HEK293T (cell line): ENCODE measurements at regions not wholly inside any gene's neighbourhood (a gene's known extent, or its start where the extent isn't known, plus 50 kb on each side); places are given as distances from the start of the nearest gene placed in this dataset.

Experiments
- CTCF ChIA-PET: fragments of 350-600 bp; formaldehyde crosslinking; extraction: SDS; loops from one replicate; lab custom pipeline; 2021; ENCODE audit warnings: antibody characterized with exemption, inconsistent platforms; lab: Yijun Ruan, JAX
- POLR2A ChIA-PET: fragments of 350-600 bp; formaldehyde crosslinking; extraction: SDS; loops from one replicate; lab custom pipeline; 2020; ENCODE audit warnings: antibody characterized with exemption, inconsistent platforms; lab: Yijun Ruan, JAX
- DNase-seq: peaks from one replicate; pipeline ENCODE4 v3.0.0; 2012; ENCODE audit warnings: mixed read lengths; ENCODE audit errors: extremely low spot score
- ARNT ChIP-seq: fragments of 450-650 bp; IDR thresholded peaks from 2 replicates; pipeline ENCODE4 v1.6.1; 2017; ENCODE audit warnings: mild to moderate bottlenecking
- BHLHE40 ChIP-seq: fragments of 450-650 bp; IDR thresholded peaks from 2 replicates; pipeline ENCODE4 v1.6.1; 2016; ENCODE audit warnings: mild to moderate bottlenecking, moderate library complexity, borderline replicate concordance
- CTBP1 ChIP-seq: fragments of 450-650 bp; IDR thresholded peaks from 2 replicates; pipeline ENCODE4 v1.6.1; 2016; ENCODE audit warnings: borderline replicate concordance
- ELF4 ChIP-seq: fragments of 450-650 bp; IDR thresholded peaks from 2 replicates; pipeline ENCODE4 v1.6.1; 2017; ENCODE audit warnings: antibody characterized with exemption
- FOXA1 ChIP-seq: fragments of 450-650 bp; IDR thresholded peaks from 2 replicates; pipeline ENCODE4 v1.6.1; 2016; ENCODE audit warnings: mild to moderate bottlenecking
- FOXK2 ChIP-seq: fragments of 450-650 bp; IDR thresholded peaks from 2 replicates; pipeline ENCODE4 v1.6.1; 2016; ENCODE audit warnings: mild to moderate bottlenecking
- FOXM1 ChIP-seq: fragments of 450-650 bp; IDR thresholded peaks from 2 replicates; pipeline ENCODE4 v1.6.1; 2017; ENCODE audit warnings: mild to moderate bottlenecking, borderline replicate concordance
- HDGF ChIP-seq: fragments of 450-650 bp; IDR thresholded peaks from 2 replicates; pipeline ENCODE4 v1.6.1; 2017; ENCODE audit warnings: antibody characterized with exemption, borderline replicate concordance
- L3MBTL2 ChIP-seq: fragments of 450-650 bp; conservative IDR thresholded peaks from 2 replicates; pipeline ENCODE4 v1.6.1; 2016; ENCODE audit warnings: mild to moderate bottlenecking
- LEF1 ChIP-seq: fragments of 450-650 bp; IDR thresholded peaks from 2 replicates; pipeline ENCODE4 v1.6.1; 2017; ENCODE audit warnings: mild to moderate bottlenecking, borderline replicate concordance
- NFRKB ChIP-seq: fragments of 450-650 bp; IDR thresholded peaks from 2 replicates; pipeline ENCODE4 v1.6.1; 2016; ENCODE audit warnings: mild to moderate bottlenecking, moderate library complexity
- SP1 ChIP-seq: fragments of 450-650 bp; IDR thresholded peaks from 2 replicates; pipeline ENCODE4 v1.6.1; 2017
- SUZ12 ChIP-seq: fragments of 450-650 bp; IDR thresholded peaks from 2 replicates; pipeline ENCODE4 v1.6.1; 2016; ENCODE audit warnings: mild to moderate bottlenecking
- TARDBP ChIP-seq: fragments of 450-650 bp; IDR thresholded peaks from 2 replicates; pipeline ENCODE4 v1.6.1; 2016
- ZNF384 ChIP-seq: fragments of 450-650 bp; IDR thresholded peaks from 2 replicates; pipeline ENCODE4 v1.6.1; 2016
- TF ChIP-seq, protein P1 (sequence below): fragments of 450-650 bp; IDR thresholded peaks from 2 replicates; pipeline ENCODE4 v1.6.1; 2016

DNA sequence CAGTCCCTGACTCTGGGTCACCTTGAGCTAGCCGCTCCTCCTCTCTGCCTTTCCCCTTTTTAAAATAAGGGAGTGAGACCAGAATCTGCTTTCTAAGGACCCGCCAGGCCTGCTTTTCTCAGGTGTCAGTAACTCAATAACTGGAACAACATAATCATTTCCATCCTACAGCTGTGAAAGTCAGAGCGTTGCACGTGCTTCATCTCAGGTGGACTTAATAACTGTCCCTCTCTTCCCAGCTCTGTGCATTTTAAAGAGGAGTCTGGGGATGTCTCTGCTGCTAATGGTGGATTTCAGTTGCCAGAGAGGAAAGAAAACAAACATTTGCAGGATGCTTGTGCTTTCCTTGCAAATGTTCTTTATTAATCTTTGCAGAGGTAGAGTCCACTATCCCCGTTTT, 93.7 kb downstream of the PCDH1 start:
- CTCF ChIA-PET = interaction anchor here (1.2 kb wide), 1 partner anchor 93 kb away, joined by 6 read pairs; no protein-coding TSS in a partner anchor
- TF ChIP-seq FOXM1 (no peak), BHLHE40 (no peak), TARDBP (no peak), ZNF384 (no peak), CTBP1 (no peak), FOXA1 (no peak), ELF4 (no peak), NFRKB (no peak), LEF1 (no peak), ARNT (no peak), SP1 (no peak), FOXK2 (no peak), SUZ12 (no peak), L3MBTL2 (no peak), HDGF (no peak)
- TF ChIP-seq, protein P1, sequence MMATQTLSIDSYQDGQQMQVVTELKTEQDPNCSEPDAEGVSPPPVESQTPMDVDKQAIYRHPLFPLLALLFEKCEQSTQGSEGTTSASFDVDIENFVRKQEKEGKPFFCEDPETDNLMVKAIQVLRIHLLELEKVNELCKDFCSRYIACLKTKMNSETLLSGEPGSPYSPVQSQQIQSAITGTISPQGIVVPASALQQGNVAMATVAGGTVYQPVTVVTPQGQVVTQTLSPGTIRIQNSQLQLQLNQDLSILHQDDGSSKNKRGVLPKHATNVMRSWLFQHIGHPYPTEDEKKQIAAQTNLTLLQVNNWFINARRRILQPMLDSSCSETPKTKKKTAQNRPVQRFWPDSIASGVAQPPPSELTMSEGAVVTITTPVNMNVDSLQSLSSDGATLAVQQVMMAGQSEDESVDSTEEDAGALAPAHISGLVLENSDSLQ = no peak
- DNase-seq = no peak
- POLR2A ChIA-PET = interaction anchor here (1.1 kb wide), 1 partner anchor 13 kb away, joined by 3 read pairs; no protein-coding TSS in a partner anchor

DNA sequence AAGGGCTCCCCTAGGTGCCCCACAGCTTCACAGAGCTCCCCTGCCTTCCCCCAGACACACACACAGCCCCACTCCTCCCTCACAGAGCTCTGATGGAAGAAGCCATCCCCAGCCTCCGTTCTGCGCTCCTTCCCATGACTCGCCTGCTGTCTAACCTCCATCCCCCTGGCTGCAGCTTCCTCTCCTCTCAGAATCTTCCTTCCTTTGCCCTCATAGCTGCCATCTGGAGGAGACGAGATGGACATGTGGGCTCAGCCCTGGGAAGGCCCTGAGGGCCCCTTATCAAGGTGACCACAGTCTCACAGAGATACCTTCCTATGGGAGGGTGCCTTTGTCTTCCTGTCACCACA, 94.3 kb downstream of the PCDH1 start:
- no peak for TF ChIP-seq SUZ12
- TF ChIP-seq HDGF = no peak
- no peak for TF ChIP-seq L3MBTL2
- TF ChIP-seq ZNF384 = no peak
- no peak for TF ChIP-seq FOXK2
- no peak for TF ChIP-seq NFRKB
- no peak for TF ChIP-seq LEF1
- no peak for TF ChIP-seq FOXA1
- TF ChIP-seq BHLHE40 = no peak
- TF ChIP-seq SP1 = no peak
- POLR2A ChIA-PET = interaction anchor here (1.1 kb wide), 1 partner anchor 12 kb away, joined by 3 read pairs; no protein-coding TSS in a partner anchor
- no peak for DNase-seq
- CTCF ChIA-PET = no interaction called here

DNA sequence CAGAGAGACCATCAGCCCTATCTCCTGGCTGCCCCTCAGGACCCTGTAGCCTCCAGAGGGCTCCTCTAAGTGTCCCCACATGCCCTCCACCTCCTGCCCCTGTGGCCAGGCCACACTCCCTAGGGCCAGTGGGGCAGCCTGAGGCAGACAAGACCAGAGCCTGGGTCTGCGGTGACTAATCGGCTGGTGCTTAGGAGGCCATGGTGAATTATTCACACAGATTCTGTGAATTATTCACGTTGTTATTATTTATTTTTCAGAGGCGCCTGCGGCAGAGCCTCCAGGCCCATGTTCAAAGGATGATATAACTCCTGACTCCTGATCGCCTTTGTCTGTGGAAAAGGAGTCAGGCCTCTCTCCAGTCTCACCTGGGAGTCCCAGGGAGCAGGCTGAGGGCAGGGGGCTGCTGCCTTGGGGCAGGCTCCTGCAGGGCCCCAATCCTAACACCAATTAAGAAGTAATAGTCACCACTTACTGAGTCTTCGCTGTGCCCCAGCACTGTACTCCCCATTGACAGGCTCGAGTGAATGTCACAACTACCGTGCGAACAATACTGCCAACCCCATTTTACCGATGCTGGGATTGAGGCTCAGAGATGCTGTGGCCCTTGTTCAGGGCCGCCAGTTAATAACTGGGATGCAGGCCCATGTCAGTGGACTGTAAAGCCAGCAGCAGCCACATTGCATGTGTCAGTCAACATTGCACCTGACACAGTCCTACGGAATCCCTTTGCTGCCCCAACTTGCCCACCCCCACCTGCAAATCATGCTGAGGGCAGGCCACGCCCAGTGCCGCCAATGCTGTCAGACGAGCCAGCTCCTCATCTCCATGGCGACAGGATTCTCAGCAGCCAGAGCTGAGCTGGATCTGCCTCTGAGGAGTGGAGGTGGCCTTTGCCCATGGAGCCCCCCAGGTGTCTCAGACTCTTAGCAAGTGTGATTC, 94.9 kb downstream of the PCDH1 start:
- TF ChIP-seq FOXA1 (no peak), ARNT (no peak), FOXK2 (no peak), SP1 (no peak), TARDBP (no peak), ELF4 (no peak), CTBP1 (no peak), BHLHE40 (no peak), FOXM1 (no peak), L3MBTL2 (no peak), NFRKB (no peak), SUZ12 (no peak), ZNF384 (no peak), HDGF (no peak), LEF1 (no peak)
- TF ChIP-seq, protein P1 = no peak
- CTCF ChIA-PET = no interaction called here
- no peak for DNase-seq
- POLR2A ChIA-PET = interaction anchor here (1.1 kb wide), 1 partner anchor 12 kb away, joined by 3 read pairs; no protein-coding TSS in a partner anchor

DNA sequence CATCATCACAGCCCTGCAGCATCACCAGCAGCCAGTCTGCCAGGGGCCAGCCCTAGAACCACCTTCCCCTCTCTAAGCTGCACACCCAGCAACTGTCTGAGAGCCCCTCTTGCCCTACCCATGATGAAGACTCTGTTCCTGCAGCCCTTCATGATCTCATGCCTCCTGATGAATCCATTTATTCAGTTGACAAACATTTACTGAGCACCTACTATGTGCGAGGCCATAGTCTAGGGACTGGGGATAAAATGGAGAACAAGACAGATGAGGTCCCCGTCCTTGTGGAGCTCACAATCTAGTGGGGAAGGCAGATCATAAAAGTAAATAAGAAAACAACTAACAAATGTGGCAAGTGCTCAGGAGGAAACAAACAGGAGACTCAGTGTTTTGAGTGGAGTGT, 96.3 kb downstream of the PCDH1 start:
- DNase-seq = no peak
- ChIA-PET CTCF (interaction anchor here (0.7 to 1.2 kb wide), 2 partner anchors 17 to 29 kb away, joined by 3 read pairs; no protein-coding TSS in a partner anchor), POLR2A (no interaction called here)
- TF ChIP-seq LEF1 (no peak), L3MBTL2 (no peak), ELF4 (no peak), FOXK2 (no peak), SP1 (no peak), BHLHE40 (no peak), TARDBP (no peak), SUZ12 (no peak), NFRKB (no peak), ARNT (no peak), ZNF384 (no peak), FOXA1 (no peak), CTBP1 (no peak), HDGF (no peak), FOXM1 (no peak)
- TF ChIP-seq, protein P1 = no peak

DNA sequence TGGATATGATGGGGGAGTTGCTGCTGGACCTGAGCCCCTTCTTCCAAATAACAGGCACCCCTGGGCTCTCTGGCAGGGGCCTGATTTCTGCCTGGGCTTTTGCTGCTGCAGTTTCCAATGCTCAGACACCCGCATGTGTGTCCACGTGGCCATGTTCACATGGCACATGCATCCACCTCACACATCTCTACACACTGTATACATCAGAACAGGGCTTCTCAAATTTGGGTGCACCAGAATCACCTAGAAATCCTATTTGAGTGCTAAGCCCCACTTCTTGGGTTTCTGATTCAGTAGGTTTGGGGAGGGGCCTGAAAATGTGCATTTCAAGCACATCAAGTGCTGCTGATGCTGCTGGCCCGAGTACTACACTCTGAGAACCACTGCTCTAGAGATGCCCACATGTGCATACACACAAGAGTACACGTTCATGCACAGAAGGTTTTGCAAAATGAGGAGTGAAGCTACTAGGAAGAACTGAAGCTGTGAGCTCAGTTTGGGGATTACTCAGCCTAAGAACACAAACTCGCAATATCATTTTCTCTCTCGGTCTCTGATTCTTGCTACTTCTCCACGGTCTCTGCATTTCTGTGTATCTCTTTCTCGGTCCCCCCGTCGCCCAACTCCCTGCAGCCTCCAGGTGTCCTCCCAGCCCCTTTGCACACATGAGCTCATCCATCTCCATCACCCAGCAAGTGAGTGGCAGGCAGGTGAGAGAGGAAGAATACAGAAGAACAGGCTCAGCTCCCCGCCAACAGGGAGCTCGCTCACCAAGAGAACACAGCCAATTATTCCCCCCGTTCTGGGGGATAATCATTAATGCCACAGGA, 97.0 kb downstream of the PCDH1 start:
- DNase-seq = no peak

More for the DNA sequence above, 97.0 kb downstream of the PCDH1 start:
- ChIA-PET CTCF (interaction anchor here (0.7 to 1.2 kb wide), 3 partner anchors 17 to 89 kb away, joined by 3 to 4 read pairs (median 3); no protein-coding TSS in a partner anchor), POLR2A (no interaction called here)
- TF ChIP-seq, protein P1 = no peak
- no peak for TF ChIP-seq FOXM1
- no peak for TF ChIP-seq LEF1
- no peak for TF ChIP-seq SP1
- no peak for TF ChIP-seq FOXA1
- no peak for TF ChIP-seq TARDBP
- no peak for TF ChIP-seq SUZ12
- TF ChIP-seq HDGF = no peak
